ENCODE measurements at regions not wholly inside any gene's neighbourhood (a gene's known extent, or its start where the extent isn't known, plus 50 kb on each side); places are given as distances from the start of the nearest gene placed in this dataset.

DNA sequence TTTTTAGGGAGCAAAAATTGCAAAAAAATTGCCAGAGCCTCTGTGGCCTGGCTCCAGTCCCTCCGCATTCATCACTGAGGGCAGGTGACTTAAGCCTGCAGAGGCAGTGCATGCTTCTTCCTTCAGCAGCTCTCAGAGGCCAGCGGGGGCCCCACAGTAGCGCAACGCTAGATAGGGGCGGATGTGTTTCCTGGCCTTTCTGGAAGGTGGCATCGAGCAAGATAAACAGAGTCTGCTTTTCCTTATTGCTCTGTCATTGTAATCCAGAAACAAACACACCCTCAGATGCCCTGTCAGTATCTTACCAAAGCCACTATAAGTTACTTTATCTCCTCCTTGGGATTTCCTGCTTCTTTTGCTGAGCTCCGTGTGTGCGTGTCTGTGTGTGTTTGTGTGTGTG, 75.5 kb upstream of the IRX6 start:
- Histone ChIP-seq H3K27me3 (ENCODE audit: control insufficient read depth in 2 of 2, insufficient read depth in 2 of 2, low read length in 2 of 2) (no peaks in the 10 kb centered on the region), H4K20me1 (replicated peaks; ENCODE audit: control insufficient read depth, extremely low read depth, insufficient read depth, low read length) (no peaks in the 10 kb centered on the region), H3K9ac (replicated peaks; ENCODE audit: extremely low read depth, insufficient read depth, low read length) (no peak overlapping the region), H3K36me3 (ENCODE audit: control insufficient read depth in 2 of 2, extremely low read depth in 1 of 2, insufficient read depth in 2 of 2, low read length in 2 of 2) (no peaks in the 10 kb centered on the region), H3K9me1 (replicated peaks; ENCODE audit: control insufficient read depth, extremely low read depth, insufficient read depth, low read length) (no peaks in the 10 kb centered on the region), H3K4me1 (ENCODE audit: control insufficient read depth, extremely low read depth, insufficient read depth, low read length) (no peaks in the 10 kb centered on the region), H2AFZ (ENCODE audit: low read depth, low read length) (no peak overlapping the region), H3K4me3 (replicated peaks in 1 of 3; ENCODE audit: insufficient read depth in 1 of 3, low read depth in 1 of 3, low read length in 3 of 3) (no peak overlapping the region), H3K27ac (ENCODE audit: insufficient read depth, low read depth, low read length) (no peak overlapping the region), H3K9me3 (replicated peaks; ENCODE audit: control insufficient read depth, insufficient read depth, low read length) (no peaks in the 10 kb centered on the region), H3K79me2 (ENCODE audit: control insufficient read depth, insufficient read depth, low read length) (no peaks in the 10 kb centered on the region), H3K4me2 (ENCODE audit: insufficient read depth, low read length) (no peak overlapping the region)
- FAIRE-seq (no peak), DNase-seq (ENCODE audit: low read depth, low spot score) (no peak)
- BruUV-seq (replicated peaks) = no TSS peak
- dilution Hi-C loops (cut with MboI; ENCODE audit: extremely low pct_ligation_motif_present, low sequenced_read_pairs) = no loop called here
- ChIA-PET CTCF (interaction anchor here (1.0 kb wide), 1 partner anchor 18 kb away, joined by 3 read pairs; no protein-coding TSS in a partner anchor), POLR2A (no interaction called here)
- intact Hi-C loops (cut with micrococcal nuclease) = no loop called here
- TF ChIP-seq FOS (IDR thresholded peaks at IDR 0.05; ENCODE audit: borderline replicate concordance, insufficient read depth, low read length) = no peak
- TF ChIP-seq GATA2 (IDR thresholded peaks at IDR 0.05; ENCODE audit: insufficient read depth, insufficient read length, low read depth, low read length) = no peak
- no peak for TF ChIP-seq POLR2A (IDR thresholded peaks at IDR 0.05; ENCODE audit: low read depth, low read length)
- TF ChIP-seq, protein P1, sequence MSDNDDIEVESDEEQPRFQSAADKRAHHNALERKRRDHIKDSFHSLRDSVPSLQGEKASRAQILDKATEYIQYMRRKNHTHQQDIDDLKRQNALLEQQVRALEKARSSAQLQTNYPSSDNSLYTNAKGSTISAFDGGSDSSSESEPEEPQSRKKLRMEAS (IDR thresholded peaks at IDR 0.05; ENCODE audit: insufficient read depth, insufficient read length) = no peak
- TF ChIP-seq, protein P2, sequence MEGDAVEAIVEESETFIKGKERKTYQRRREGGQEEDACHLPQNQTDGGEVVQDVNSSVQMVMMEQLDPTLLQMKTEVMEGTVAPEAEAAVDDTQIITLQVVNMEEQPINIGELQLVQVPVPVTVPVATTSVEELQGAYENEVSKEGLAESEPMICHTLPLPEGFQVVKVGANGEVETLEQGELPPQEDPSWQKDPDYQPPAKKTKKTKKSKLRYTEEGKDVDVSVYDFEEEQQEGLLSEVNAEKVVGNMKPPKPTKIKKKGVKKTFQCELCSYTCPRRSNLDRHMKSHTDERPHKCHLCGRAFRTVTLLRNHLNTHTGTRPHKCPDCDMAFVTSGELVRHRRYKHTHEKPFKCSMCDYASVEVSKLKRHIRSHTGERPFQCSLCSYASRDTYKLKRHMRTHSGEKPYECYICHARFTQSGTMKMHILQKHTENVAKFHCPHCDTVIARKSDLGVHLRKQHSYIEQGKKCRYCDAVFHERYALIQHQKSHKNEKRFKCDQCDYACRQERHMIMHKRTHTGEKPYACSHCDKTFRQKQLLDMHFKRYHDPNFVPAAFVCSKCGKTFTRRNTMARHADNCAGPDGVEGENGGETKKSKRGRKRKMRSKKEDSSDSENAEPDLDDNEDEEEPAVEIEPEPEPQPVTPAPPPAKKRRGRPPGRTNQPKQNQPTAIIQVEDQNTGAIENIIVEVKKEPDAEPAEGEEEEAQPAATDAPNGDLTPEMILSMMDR (IDR thresholded peaks at IDR 0.05; ENCODE audit: extremely low read depth in 1 of 2, insufficient read depth in 1 of 2, low read depth in 1 of 2, low read length in 2 of 2) = no peak
- TF ChIP-seq POLR2AphosphoS5 (IDR thresholded peaks at IDR 0.05; ENCODE audit: insufficient read depth, low read depth, low read length) = no peak
- no peak for TF ChIP-seq JUN (IDR thresholded peaks at IDR 0.05; ENCODE audit: borderline replicate concordance, insufficient read depth, insufficient read length, low read depth)
- TF ChIP-seq MYC (IDR thresholded peaks at IDR 0.05; ENCODE audit: low read depth, low read length) = no peak
- no peak for TF ChIP-seq EZH2 (IDR thresholded peaks at IDR 0.05; ENCODE audit: borderline replicate concordance, low read depth, low read length, severe bottlenecking)

All from endothelial cell of umbilical vein (primary cell).